HepG2 (cell line): ENCODE measurements at regions not wholly inside any gene's neighbourhood (a gene's known extent, or its start where the extent isn't known, plus 50 kb on each side); places are given as distances from the start of the nearest gene placed in this dataset.

Experiments used
- ATAC-seq: fragments of 200-7000 bp; cut with Tn5 transposase; 3 replicates; pipeline ENCODE4 v1.9.1; 2020; ENCODE audit warnings: mild to moderate bottlenecking, moderate library complexity
- BruUV-seq: library from RNA; stranded (reverse); fragments of 400-500 nt; replicated peaks from 2 replicates; lab custom pipeline; 2021; lab: Mats Ljungman, UMichigan
- CTCF ChIA-PET: fragments of 300-600 bp; formaldehyde crosslinking; extraction: SDS; loops from one replicate; lab custom pipeline; 2021; ENCODE audit warnings: low total read pairs, inconsistent platforms, low intra/inter-chr PET ratio; lab: Yijun Ruan, JAX
- POLR2A ChIA-PET: fragments of 350-600 bp; sonication (Branson Sonifier 250); formaldehyde crosslinking; loops from one replicate; lab custom pipeline; 2020; ENCODE audit warnings: antibody characterized with exemption, inconsistent platforms; lab: Yijun Ruan, JAX
- DNase-seq: peaks from one replicate; pipeline ENCODE4 v3.0.0-alpha.2; 2015; ENCODE audit warnings: low spot score
- FAIRE-seq: peaks from 3 replicates; lab custom pipeline; 2011; peaks lifted over from hg19 to GRCh38; lab: Jason Lieb, UNC
- H2AFZ ChIP-seq: one replicate; pipeline ENCODE4 v1.6.1; 2011; ENCODE audit warnings: low read length, inconsistent platforms
- H3K27ac ChIP-seq: fragments of 300-600 bp; 3 replicates; pipeline ENCODE4 v1.8.0; 2011; ENCODE audit warnings: mixed run types, mild to moderate bottlenecking, mixed read lengths, low read length, inconsistent platforms; ENCODE audit not compliant: insufficient read depth; ENCODE audit errors: extremely low read length
- H3K27me3 ChIP-seq, 2 experiments: fragments of 200-600 bp in 1 of 2; 2 replicates in 1 of 2; 3 replicates in 1 of 2; pipeline versions ENCODE4 v1.6.0 to v1.8.0; 2011; ENCODE audit warnings: low read length in 2 of 2, mild to moderate bottlenecking in 2 of 2, moderate library complexity in 2 of 2, inconsistent platforms in 1 of 2; ENCODE audit not compliant: insufficient read depth in 2 of 2, control insufficient read depth in 1 of 2
- H3K36me3 ChIP-seq, 2 experiments: fragments of 200-600 bp in 1 of 2; replicated peaks in 1 of 2; 2 replicates in 1 of 2; 3 replicates in 1 of 2; pipeline versions ENCODE4 v1.5.1 to v1.8.0; 2011; ENCODE audit warnings: low read length in 2 of 2, inconsistent platforms in 1 of 2; ENCODE audit not compliant: insufficient read depth in 2 of 2, control insufficient read depth in 1 of 2
- H3K4me1 ChIP-seq: 2 replicates; pipeline ENCODE4 v1.5.1; 2012; ENCODE audit warnings: low read length, inconsistent platforms; ENCODE audit not compliant: insufficient read depth
- H3K4me2 ChIP-seq: 2 replicates; pipeline ENCODE4 v1.6.0; 2011; ENCODE audit warnings: low read depth, low read length, inconsistent platforms
- H3K4me3 ChIP-seq, 3 experiments: fragments of 200-600 bp in 1 of 3; sonication (generic), shearing (Covaris generic) in 1 of 3; replicated peaks in 1 of 3; 2 replicates each; pipeline ENCODE4 v1.5.1; 2011 to 2016; ENCODE audit warnings: low read length in 3 of 3, inconsistent platforms in 2 of 3, low read depth in 2 of 3, mild to moderate bottlenecking in 2 of 3, control low read depth in 1 of 3, mixed read lengths in 1 of 3; ENCODE audit not compliant: insufficient read depth in 1 of 3
- H3K79me2 ChIP-seq: one replicate; pipeline ENCODE4 v1.6.1; 2011; ENCODE audit warnings: low read length, inconsistent platforms; ENCODE audit not compliant: insufficient read depth
- H3K9ac ChIP-seq: 2 replicates; pipeline ENCODE4 v1.6.0; 2011; ENCODE audit warnings: mild to moderate bottlenecking, low read depth, low read length, inconsistent platforms; ENCODE audit not compliant: insufficient read depth
- H3K9me3 ChIP-seq: 2 replicates; pipeline ENCODE4 v1.5.1; 2012; ENCODE audit warnings: mild to moderate bottlenecking, low read length
- H4K20me1 ChIP-seq: 2 replicates; pipeline ENCODE4 v1.6.0; 2011; ENCODE audit warnings: inconsistent platforms, mild to moderate bottlenecking, low read length, moderate library complexity; ENCODE audit not compliant: insufficient read depth
- BCLAF1 ChIP-seq: fragments of 450-650 bp; IDR thresholded peaks from 2 replicates; pipeline ENCODE4 v1.6.1; 2017; ENCODE audit warnings: mild to moderate bottlenecking
- CAMTA2 ChIP-seq: sonication (generic); formaldehyde crosslinking; IDR thresholded peaks from 2 replicates; pipeline ENCODE4 v1.4.0; 2020; ENCODE audit warnings: mild to moderate bottlenecking, missing genetic modification reagents, borderline replicate concordance
- FOXM1 ChIP-seq: sonication (generic); formaldehyde crosslinking; IDR thresholded peaks from 2 replicates; pipeline ENCODE4 v1.5.0; 2020; ENCODE audit warnings: missing genetic modification reagents
- HMGA1 ChIP-seq: sonication (generic); formaldehyde crosslinking; conservative IDR thresholded peaks from 2 replicates; pipeline ENCODE4 v1.4.0; 2020; ENCODE audit warnings: missing genetic modification reagents
- KLF12 ChIP-seq: sonication (generic); formaldehyde crosslinking; IDR thresholded peaks from 2 replicates; pipeline ENCODE4 v1.4.0; 2020; ENCODE audit warnings: missing genetic modification reagents, borderline replicate concordance
- LBX2 ChIP-seq: sonication (generic); formaldehyde crosslinking; IDR thresholded peaks from 2 replicates; pipeline ENCODE4 v1.5.0; 2020; ENCODE audit warnings: missing genetic modification reagents, mild to moderate bottlenecking, borderline replicate concordance
- NR2F6 ChIP-seq, 2 experiments: IDR thresholded peaks; 2 replicates each; pipeline ENCODE4 v1.6.1; 2016; ENCODE audit warnings: antibody characterized with exemption in 1 of 2, mild to moderate bottlenecking in 1 of 2
- PTBP1 ChIP-seq: fragments of 200-400 bp; formaldehyde crosslinking; IDR thresholded peaks from 2 replicates; pipeline ENCODE4 v1.6.1; 2018; ENCODE audit warnings: low read length, low read depth; ENCODE audit not compliant: poor library complexity, severe bottlenecking
- RXRB ChIP-seq: IDR thresholded peaks from 2 replicates; pipeline ENCODE4 v1.6.1; 2016; ENCODE audit warnings: borderline replicate concordance, missing genetic modification reagents, missing compliant biosample characterization
- STAT6 ChIP-seq: sonication (generic); formaldehyde crosslinking; IDR thresholded peaks from 2 replicates; pipeline ENCODE4 v1.4.0; 2020; ENCODE audit warnings: missing genetic modification reagents, mild to moderate bottlenecking, borderline replicate concordance
- ZMYM4 ChIP-seq: sonication (generic); formaldehyde crosslinking; IDR thresholded peaks from 2 replicates; pipeline ENCODE4 v1.8.1; 2023; ENCODE audit warnings: mild to moderate bottlenecking, missing genetic modification reagents
- ZNF343 ChIP-seq: sonication (generic); formaldehyde crosslinking; IDR thresholded peaks from 2 replicates; pipeline ENCODE4 v1.4.0; 2020; ENCODE audit warnings: mild to moderate bottlenecking, missing genetic modification reagents
- ZNF510 ChIP-seq: sonication (generic); formaldehyde crosslinking; IDR thresholded peaks from 2 replicates; pipeline ENCODE4 v1.4.0; 2020; ENCODE audit warnings: low read depth, mild to moderate bottlenecking, missing genetic modification reagents
- ZNF703 ChIP-seq: sonication (generic); formaldehyde crosslinking; IDR thresholded peaks from 2 replicates; pipeline ENCODE4 v1.5.1; 2020; ENCODE audit warnings: missing genetic modification reagents, mild to moderate bottlenecking, moderate library complexity, borderline replicate concordance
- WGBS: methylation state at CpG from one replicate; pipeline ENCODE4 v1.1.6; 2017; ENCODE audit warnings: low lambda C conversion rate; 5-methylcytosine and 5-hydroxymethylcytosine counted together
- in situ Hi-C: cut with HindIII; loops from 2 replicates; pipeline ENCODE4 v1.10.0; 2017; ENCODE audit warnings: low pct_unique_long_range_greater_than_20kb; ENCODE audit not compliant: extremely low pct_ligation_motif_present
- intact Hi-C: fragments of 100-400 bp; cut with micrococcal nuclease; formaldehyde crosslinking; loops from one replicate; pipeline ENCODE4 v1.10.0; 2022; ENCODE audit not compliant: unreplicated experiment
- TF ChIP-seq, protein P1 (sequence below): sonication (generic); formaldehyde crosslinking; IDR thresholded peaks from 2 replicates; pipeline ENCODE4 v1.4.0; 2020; ENCODE audit warnings: missing genetic modification reagents, borderline replicate concordance

- TF ChIP-seq STAT6 (CRISPR knock-in tag) (no peak), FOXM1 (CRISPR knock-in tag) (no peak), HMGA1 (CRISPR knock-in tag) (no peak), ZNF703 (CRISPR knock-in tag) (no peak), LBX2 (CRISPR knock-in tag) (no peak), ZNF343 (CRISPR knock-in tag) (no peak), CAMTA2 (CRISPR knock-in tag) (no peak)
These were observed 324.0 kb upstream of the NEGR1 start (continued) for GRCh38 chr1:72606216-72606810.

DNA sequence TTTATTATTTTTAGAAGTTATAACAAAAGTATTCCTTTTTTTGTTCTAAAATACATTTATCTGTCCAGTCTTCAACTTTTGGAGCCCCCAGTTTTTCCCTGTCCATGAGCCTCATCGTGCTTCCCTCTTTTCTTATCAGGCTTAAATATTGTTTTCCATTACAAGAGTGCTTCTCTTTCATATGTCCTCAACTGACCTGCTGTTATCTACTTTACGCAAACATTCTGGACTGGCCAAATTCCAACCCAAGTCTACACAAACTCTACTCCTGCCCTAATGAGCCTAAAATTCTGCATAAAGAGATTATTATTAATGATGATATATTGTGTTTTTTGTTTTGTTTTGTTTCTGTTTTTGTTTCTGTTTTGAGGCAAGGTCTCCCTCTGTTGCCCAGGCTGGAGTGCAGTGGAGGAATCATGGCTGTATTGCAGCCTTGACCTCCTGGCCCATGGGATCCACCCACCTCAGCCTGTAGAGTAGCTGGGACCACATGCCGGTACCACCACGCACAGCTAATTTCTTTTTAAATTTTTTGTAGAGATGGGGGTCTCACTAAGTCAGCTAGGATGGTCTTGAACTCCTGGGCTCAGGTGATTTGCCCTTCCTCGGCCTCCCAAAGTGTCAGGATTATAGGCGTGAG is 318.8 kb upstream of the NEGR1 start:
- TF ChIP-seq ZMYM4 (peak; percentile 48), NR2F6 (IDR thresholded peaks at IDR 0.05) (peak; percentile 13; the same call in 1 of the 2 replicates), NR2F6 (CRISPR knock-in tag; IDR thresholded peaks at IDR 0.05) (0 out of 2 replicates have a peak, but pooled peaks have one; percentile 18), BCLAF1 (no peak), RXRB (CRISPR knock-in tag) (peak; percentile 76), KLF12 (CRISPR knock-in tag) (no peak), ZNF510 (CRISPR knock-in tag) (no peak), PTBP1 (no peak)
- TF ChIP-seq, protein P1, sequence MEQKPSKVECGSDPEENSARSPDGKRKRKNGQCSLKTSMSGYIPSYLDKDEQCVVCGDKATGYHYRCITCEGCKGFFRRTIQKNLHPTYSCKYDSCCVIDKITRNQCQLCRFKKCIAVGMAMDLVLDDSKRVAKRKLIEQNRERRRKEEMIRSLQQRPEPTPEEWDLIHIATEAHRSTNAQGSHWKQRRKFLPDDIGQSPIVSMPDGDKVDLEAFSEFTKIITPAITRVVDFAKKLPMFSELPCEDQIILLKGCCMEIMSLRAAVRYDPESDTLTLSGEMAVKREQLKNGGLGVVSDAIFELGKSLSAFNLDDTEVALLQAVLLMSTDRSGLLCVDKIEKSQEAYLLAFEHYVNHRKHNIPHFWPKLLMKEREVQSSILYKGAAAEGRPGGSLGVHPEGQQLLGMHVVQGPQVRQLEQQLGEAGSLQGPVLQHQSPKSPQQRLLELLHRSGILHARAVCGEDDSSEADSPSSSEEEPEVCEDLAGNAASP (CRISPR knock-in tag) = peak; percentile 97
- POLR2A ChIA-PET = no interaction called here
- no peak for FAIRE-seq

More for the DNA sequence above, 318.8 kb upstream of the NEGR1 start:
- Histone ChIP-seq H3K4me3 (no peak overlapping the region), H3K4me2 (peak overlapping the region; percentile 20; the same call in 1 of the 2 replicates), H3K27ac (no peak overlapping the region), H2AFZ (no peak overlapping the region), H3K9me3 (no peaks in the 10 kb centered on the region), H3K36me3 (no peaks in the 10 kb centered on the region), H3K4me1 (peaks cover 5% of the 10 kb centered on the region; the same call in 1 of the 2 replicates), H3K27me3 (no peaks in the 10 kb centered on the region), H3K9ac (no peak overlapping the region), H3K79me2 (no peaks in the 10 kb centered on the region), H4K20me1 (no peaks in the 10 kb centered on the region)
- CTCF ChIA-PET = no interaction called here
- WGBS = 23% methylated on average over 6 of the region's 6 CpGs
- ATAC-seq (peak; percentile 67), DNase-seq (peak; percentile 3)
- in situ Hi-C loops (no loop called here), intact Hi-C loops (no loop called here)
- no TSS peak for BruUV-seq
